NCI-H1417 (cell line): ENCODE measurements at regions not wholly inside any gene's neighbourhood (a gene's known extent, or its start where the extent isn't known, plus 50 kb on each side); places are given as distances from the start of the nearest gene placed in this dataset.
A peak's percentile ranks its signal among the peaks of the same experiment; 100 is the strongest.

Experiments
- DNase-seq, 3 experiments: peaks; one replicate each; lab custom pipeline; 2025; lab: John Stamatoyannopoulos, UW

GRCh38 chr2:118510807-118511206 lies 336.6 kb downstream of the EN1 start:
- no peak for DNase-seq

- DNase-seq = peak in 1 of 3 experiments; percentile 5
These were observed 338.0 kb downstream of the EN1 start for GRCh38 chr2:118509319-118510004.

- DNase-seq = no peak
These were observed 339.2 kb downstream of the EN1 start for GRCh38 chr2:118508282-118508681.

- no peak for DNase-seq
These were observed 342.0 kb downstream of the EN1 start for GRCh38 chr2:118505436-118505835.

- no peak for DNase-seq
These were observed 345.3 kb downstream of the EN1 start for GRCh38 chr2:118502106-118502505.

- no peak for DNase-seq
These were observed 348.5 kb downstream of the EN1 start for GRCh38 chr2:118498943-118499342.

GRCh38 chr2:118496870-118497611 lies 350.4 kb downstream of the EN1 start:
- no peak for DNase-seq

- no peak for DNase-seq
These were observed 351.0 kb downstream of the EN1 start for GRCh38 chr2:118496467-118496866.

- DNase-seq = no peak
These were observed 352.2 kb downstream of the EN1 start for GRCh38 chr2:118495290-118495689.

GRCh38 chr2:118493213-118493612 lies 354.2 kb downstream of the EN1 start:
- DNase-seq = no peak

GRCh38 chr2:118492335-118492734 lies 355.1 kb downstream of the EN1 start:
- no peak for DNase-seq

GRCh38 chr2:118490330-118490729 lies 357.1 kb downstream of the EN1 start:
- DNase-seq = no peak

GRCh38 chr2:118489712-118490299 lies 357.6 kb downstream of the EN1 start:
- DNase-seq = no peak

- no peak for DNase-seq
These were observed 366.1 kb downstream of the EN1 start for GRCh38 chr2:118481299-118481698.

GRCh38 chr2:118479020-118479419 lies 368.4 kb downstream of the EN1 start:
- no peak for DNase-seq

GRCh38 chr2:118477111-118477862 lies 370.2 kb downstream of the EN1 start:
- DNase-seq = no peak

- DNase-seq = no peak
These were observed 371.7 kb downstream of the EN1 start for GRCh38 chr2:118475622-118476205.

- DNase-seq = no peak
These were observed 372.9 kb downstream of the EN1 start for GRCh38 chr2:118474541-118474920.

- peak in 2 of 3 experiments; percentile 87 to 98 for DNase-seq
These were observed 373.5 kb downstream of the EN1 start for GRCh38 chr2:118473846-118474540.

- DNase-seq = peak in 1 of 3 experiments; percentile 53
These were observed 374.2 kb downstream of the EN1 start for GRCh38 chr2:118473241-118473640.

GRCh38 chr2:118470297-118470696 lies 377.2 kb downstream of the EN1 start:
- no peak for DNase-seq
